Ureter (tissue), 1 donor: ENCODE measurements at regions not wholly inside any gene's neighbourhood (a gene's known extent, or its start where the extent isn't known, plus 50 kb on each side); places are given as distances from the start of the nearest gene placed in this dataset.

Source experiments
- DNase-seq: peaks from one replicate; pipeline ENCODE4 v3.0.0-alpha.2; 2020; ENCODE audit warnings: low spot score
- donor health status: DM: yes; HTN: yes; CAD: no.

GRCh38 chr9:99588747-99589146 is 232.9 kb upstream of the NR4A3 start:
- DNase-seq = no peak

DNA sequence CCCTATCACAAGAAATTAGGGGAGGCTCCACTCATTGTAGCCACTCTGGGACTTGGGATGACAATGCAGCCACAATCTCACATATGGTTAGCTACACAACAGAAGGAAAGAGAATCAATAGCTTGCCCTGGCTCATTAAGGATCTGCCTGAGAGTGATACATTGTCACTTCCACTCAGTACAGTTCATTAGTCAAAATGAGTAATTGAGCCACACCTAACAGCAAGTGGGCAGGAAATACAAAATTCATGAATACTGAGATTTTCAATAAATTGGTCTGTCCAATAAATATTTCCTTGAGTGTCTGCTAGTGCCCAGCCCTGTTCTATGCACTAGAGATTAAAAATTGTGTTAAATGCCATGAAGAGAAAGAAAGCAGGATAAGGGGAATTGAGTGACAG is 231.3 kb upstream of the NR4A3 start:
- no peak for DNase-seq

DNA sequence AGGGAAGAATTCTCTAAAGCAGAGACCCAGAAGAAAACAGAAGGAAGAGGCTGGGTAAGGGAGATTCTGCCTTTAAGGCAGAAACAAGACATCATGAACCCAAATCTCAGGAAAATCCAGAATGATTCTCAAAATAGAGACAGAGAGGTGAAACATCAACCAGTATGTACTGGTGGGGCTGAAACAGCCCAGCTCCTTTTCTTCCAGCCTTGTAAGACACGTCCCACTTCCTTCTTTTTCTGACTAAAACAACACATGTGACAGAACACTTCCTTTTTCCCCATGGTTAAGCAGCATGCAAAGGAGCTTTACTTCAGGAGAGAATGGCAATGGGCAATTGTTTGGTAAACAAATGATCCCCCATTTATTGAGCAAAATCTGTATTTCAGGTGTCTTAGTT is 230.8 kb upstream of the NR4A3 start:
- DNase-seq = no peak

DNA sequence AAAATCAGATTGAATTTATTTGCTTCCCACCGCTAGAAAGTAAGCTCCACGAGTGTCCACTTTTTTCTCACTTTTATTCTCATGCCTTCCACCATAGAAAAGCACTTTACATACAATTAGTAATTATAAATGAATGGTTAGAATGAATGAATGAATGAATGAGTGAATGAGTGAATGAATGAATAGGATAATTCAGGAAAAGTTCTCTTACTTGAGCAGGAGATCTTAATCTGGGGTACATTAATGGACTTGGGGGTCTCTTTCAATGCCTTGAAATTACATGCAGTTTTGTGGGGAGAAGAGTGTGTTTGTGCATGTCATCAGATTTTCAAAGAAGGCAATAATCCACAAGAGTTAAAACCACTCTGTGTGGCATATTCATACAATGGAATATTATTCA is 229.9 kb upstream of the NR4A3 start:
- DNase-seq = no peak

- no peak for DNase-seq
Observed at GRCh38 chr9:99592834-99593574, 228.7 kb upstream of the NR4A3 start.

- DNase-seq = no peak
Observed at GRCh38 chr9:99593610-99594009, 228.1 kb upstream of the NR4A3 start.

DNA sequence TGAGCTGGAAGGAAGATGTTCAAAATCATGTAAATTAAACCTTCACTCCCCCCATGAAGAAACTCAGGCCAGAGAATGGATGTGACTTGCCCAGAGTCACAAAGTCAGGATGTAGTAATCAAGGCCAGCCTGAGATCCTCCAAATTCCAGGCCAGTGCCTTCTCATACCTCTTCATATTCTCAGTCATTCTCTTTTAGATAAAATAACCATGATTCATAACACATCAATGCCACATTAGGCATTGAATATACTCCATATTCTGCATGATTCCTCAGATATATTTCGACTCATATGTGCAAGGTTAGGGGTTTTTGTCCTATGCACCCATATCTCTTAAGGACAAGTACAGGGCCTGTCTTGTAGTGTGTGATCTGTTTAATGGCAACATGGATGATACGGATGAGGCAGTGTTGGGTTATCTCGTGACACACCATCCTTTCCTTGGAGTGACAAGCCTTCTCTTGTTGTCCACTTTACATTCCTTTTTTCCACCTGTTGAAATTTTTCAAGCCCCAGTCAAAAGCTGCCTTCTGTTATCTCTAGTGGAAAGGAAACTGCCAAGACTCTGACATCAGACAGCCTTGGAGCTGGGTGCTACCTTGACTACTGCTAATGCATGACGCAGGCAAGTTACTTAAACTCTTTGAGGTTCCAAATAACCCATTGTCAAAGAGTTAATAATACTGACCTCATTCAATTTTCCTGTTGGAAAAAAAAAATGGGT is 227.5 kb upstream of the NR4A3 start:
- no peak for DNase-seq

DNA sequence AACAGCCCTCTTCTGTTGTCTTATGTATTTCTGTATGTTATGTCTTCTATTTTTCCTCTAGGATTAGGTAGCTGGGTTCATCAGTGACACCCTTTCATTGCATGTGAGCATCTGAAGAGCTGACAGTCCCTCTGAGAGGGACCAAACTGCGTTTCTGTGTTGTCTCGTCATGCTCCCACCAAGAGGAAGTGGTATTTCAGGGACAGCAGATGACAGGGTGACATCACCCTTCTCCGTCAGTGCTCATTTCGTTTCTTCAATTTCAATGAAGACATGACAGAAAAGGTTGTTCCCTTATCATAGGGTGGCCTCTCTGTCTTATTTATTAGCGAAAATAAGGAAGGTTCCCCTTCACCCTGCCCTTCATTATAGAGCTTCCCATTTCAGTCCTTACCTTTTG is 225.9 kb upstream of the NR4A3 start:
- DNase-seq = no peak

DNA sequence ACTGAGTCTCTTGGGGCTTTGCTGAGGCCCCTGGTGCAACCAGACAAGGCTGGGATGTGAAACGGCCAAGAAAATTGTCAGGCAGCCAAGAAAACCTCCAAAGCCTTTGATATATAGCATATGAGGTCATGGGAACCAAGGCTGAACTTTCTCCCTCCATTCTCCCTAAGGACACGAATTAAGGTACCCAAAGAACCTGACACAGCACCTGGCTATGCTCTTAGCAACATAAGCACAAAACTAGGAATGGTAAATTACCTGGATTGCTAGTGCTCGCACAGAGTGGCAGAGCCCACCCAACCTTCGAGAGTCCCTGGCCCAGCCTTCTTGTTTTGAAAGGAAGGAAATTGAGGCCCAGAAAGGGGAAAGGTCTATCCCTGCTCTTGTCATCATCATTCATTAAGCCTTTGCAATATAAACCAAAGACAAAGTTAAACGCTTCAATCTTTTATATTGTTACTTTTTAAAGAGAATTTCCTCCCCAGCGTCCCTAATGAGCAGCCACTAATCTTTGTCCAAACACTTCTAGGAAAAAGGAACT is 220.0 kb upstream of the NR4A3 start:
- no peak for DNase-seq

GRCh38 chr9:99602854-99603253 is 218.8 kb upstream of the NR4A3 start:
- no peak for DNase-seq

- DNase-seq = no peak
Observed at GRCh38 chr9:99605016-99605743, 216.5 kb upstream of the NR4A3 start.

GRCh38 chr9:99606296-99606695 is 215.4 kb upstream of the NR4A3 start:
- no peak for DNase-seq

DNA sequence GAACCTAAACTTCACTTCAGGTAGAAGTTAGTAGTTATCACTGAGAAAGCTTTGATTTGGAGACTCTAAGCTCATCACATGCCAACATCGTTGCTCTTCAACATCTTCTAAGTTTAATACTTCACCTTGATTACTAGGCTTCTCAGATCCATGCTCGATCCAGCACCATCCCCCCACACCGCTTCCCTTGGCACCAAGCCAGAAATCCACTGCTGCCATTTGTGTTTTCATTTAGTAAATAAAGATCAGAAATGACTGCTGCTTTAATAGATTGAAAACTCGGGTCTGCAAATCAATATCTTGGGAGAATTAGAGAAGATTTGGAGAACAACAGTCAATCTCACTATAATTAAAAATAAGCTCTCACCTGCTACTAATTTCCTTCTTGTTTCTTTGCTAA is 214.7 kb upstream of the NR4A3 start:
- no peak for DNase-seq

DNA sequence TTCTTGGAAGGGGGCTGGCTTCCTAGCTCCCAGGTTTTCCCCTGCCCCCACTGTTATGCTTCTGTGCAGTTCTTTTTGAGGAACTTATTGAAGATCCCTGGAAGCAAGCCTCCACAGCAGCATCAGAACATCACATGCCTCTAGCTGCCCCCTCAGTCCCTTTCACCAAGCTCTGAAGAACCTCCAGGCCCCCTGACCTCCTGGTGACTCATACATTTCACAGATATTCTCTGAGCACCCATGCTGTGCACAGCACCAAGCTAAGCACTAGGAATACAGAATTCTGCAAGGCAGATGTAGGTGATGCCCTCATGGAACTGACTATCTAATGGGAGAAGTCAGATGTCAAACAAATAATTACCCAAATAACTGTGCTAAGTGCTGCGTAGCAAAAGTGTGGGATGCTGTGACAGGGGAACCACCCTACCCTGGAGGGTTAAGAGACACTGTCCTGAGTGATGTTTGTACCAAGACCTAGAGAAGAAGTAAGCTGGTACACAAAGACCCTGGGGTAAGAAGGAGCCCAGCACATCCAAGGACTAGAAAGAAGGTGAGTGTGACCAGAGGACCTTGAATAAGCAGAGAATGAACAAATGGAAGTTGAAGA is 213.7 kb upstream of the NR4A3 start:
- no peak for DNase-seq

DNA sequence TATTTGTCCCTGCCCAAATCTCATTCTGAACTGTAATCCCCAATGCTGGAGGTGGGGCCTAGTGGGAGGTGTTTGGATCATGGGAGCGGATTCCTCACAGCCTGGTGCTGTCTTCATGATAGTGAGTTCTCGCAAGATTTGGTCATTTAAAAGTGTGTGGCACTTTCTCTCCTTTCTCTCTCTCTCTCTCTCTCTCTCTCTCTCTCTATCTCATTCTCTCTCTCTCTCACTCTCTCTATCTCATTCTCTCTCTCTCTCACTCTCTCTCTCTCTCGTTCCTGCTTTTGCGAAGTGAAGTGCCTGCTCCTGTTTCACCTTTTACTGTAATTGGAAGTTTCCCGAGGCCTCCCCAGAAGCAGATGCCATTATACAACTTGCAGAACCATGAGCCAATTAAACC is 207.3 kb upstream of the NR4A3 start:
- no peak for DNase-seq

DNA sequence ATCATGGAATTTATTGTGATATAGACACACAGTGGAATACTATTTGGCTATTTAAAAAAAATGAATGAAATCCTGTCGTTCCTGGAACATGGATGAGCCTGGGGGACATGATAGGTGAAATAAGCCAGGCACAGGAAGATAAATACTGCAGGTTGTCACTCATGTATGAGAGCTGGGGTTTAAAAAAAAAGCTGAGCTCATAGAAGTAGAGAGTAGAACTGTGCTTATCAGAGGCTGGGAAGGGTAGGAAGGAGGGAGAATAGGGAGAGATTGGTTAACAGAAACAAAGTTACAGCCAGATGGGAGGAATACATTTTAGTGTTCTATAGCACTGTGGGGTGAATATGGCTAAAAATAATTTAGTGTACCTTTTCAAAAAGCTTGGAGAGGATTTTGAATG is 200.6 kb upstream of the NR4A3 start:
- no peak for DNase-seq

GRCh38 chr9:99622679-99623078 is 199.0 kb upstream of the NR4A3 start:
- no peak for DNase-seq

- DNase-seq = no peak
Observed at GRCh38 chr9:99623780-99624364, 197.8 kb upstream of the NR4A3 start.

DNA sequence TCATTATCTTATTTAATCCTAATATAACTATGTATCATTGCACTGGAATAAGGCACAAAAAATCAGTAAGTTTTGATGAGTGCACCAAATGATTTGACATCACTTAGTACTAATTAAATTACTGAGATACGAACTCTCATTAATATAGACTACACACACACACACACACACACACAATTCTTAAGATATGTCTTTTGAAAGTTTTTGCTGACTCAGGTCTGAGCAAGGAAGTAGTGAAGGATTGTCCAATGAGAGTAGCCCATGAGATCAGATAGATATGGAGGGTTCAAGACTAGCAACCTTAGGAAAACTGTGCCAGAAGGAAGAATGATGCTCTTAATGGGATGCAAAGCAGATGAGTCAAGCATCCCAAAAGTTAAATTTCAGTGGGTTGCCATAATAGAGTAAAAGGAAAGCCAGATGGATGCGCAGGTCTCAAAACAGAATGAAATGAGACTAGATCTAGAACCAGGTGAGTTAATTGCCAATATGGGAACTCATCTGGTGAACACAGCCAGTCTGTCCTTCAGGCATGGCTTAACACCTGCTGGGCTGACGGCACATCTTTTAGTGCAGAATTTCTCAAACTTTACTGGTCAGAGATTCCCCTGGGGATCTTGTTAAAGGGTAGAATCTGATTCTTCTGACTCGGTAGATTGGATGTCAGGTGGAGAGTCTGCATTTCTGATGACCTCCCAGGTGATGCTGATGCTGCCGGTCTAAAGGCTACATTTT is 197.0 kb upstream of the NR4A3 start:
- no peak for DNase-seq

- DNase-seq = no peak
Observed at GRCh38 chr9:99626426-99626825, 195.3 kb upstream of the NR4A3 start.

GRCh38 chr9:99628285-99628684 is 193.4 kb upstream of the NR4A3 start:
- DNase-seq = no peak
